ENCODE measurements at regions not wholly inside any gene's neighbourhood (a gene's known extent, or its start where the extent isn't known, plus 50 kb on each side); places are given as distances from the start of the nearest gene placed in this dataset.

- no peak for DNase-seq (ENCODE audit: low spot score in 2 of 2)
- H3K36me3 ChIP-seq = no peaks in the 10 kb centered on the region
Measured at GRCh38 chr5:174514325-174514724, 210.1 kb upstream of the MSX2 start.

GRCh38 chr5:174514983-174515394 lies 209.4 kb upstream of the MSX2 start:
- no peaks in the 10 kb centered on the region for H3K27me3 ChIP-seq
- H3K4me3 ChIP-seq = no peak overlapping the region
- H3K4me1 ChIP-seq = no peaks in the 10 kb centered on the region
- intact Hi-C loops (cut with DNase I) = no loop called here
- no peak for TF ChIP-seq CTCF (IDR thresholded peaks at IDR 0.05)
- no peaks in the 10 kb centered on the region for H3K9me3 ChIP-seq
- H3K36me3 ChIP-seq = no peaks in the 10 kb centered on the region
- no peak for DNase-seq (ENCODE audit: low spot score in 2 of 2)
- H3K27ac ChIP-seq = no peak overlapping the region

More at GRCh38 chr5:174514325-174514724, 210.1 kb upstream of the MSX2 start:
- intact Hi-C loops (cut with DNase I) = no loop called here
- Histone ChIP-seq H3K27me3 (no peaks in the 10 kb centered on the region), H3K4me3 (no peak overlapping the region), H3K4me1 (no peaks in the 10 kb centered on the region), H3K27ac (no peak overlapping the region), H3K9me3 (no peaks in the 10 kb centered on the region)
- TF ChIP-seq CTCF (IDR thresholded peaks at IDR 0.05) = no peak

- H3K4me3 ChIP-seq = no peak overlapping the region
- H3K4me1 ChIP-seq = no peaks in the 10 kb centered on the region
- H3K9me3 ChIP-seq = no peaks in the 10 kb centered on the region
- no peaks in the 10 kb centered on the region for H3K27me3 ChIP-seq
- no peak for TF ChIP-seq CTCF (IDR thresholded peaks at IDR 0.05)
- no peak for DNase-seq (ENCODE audit: low spot score in 2 of 2)
- no peaks in the 10 kb centered on the region for H3K36me3 ChIP-seq
- H3K27ac ChIP-seq = no peak overlapping the region
- intact Hi-C loops (cut with DNase I) = no loop called here
Measured at GRCh38 chr5:174516741-174517140, 207.6 kb upstream of the MSX2 start.

GRCh38 chr5:174518512-174518911 lies 205.9 kb upstream of the MSX2 start:
- Histone ChIP-seq H3K4me1 (no peaks in the 10 kb centered on the region), H3K27ac (no peak overlapping the region), H3K27me3 (no peaks in the 10 kb centered on the region), H3K9me3 (no peaks in the 10 kb centered on the region), H3K4me3 (no peak overlapping the region), H3K36me3 (no peaks in the 10 kb centered on the region)
- TF ChIP-seq CTCF (IDR thresholded peaks at IDR 0.05) = no peak
- intact Hi-C loops (cut with DNase I) = no loop called here
- DNase-seq (ENCODE audit: low spot score in 2 of 2) = no peak

GRCh38 chr5:174520420-174521396 lies 203.7 kb upstream of the MSX2 start:
- no peaks in the 10 kb centered on the region for H3K9me3 ChIP-seq
- DNase-seq (ENCODE audit: low spot score in 2 of 2) = no peak
- no peaks in the 10 kb centered on the region for H3K4me1 ChIP-seq
- H3K4me3 ChIP-seq = no peak overlapping the region
- no peak for TF ChIP-seq CTCF (IDR thresholded peaks at IDR 0.05)
- H3K36me3 ChIP-seq = no peaks in the 10 kb centered on the region
- intact Hi-C loops (cut with DNase I) = no loop called here
- no peak overlapping the region for H3K27ac ChIP-seq
- H3K27me3 ChIP-seq = no peaks in the 10 kb centered on the region
